Neural crest cell (in vitro differentiated cells): ENCODE measurements at regions not wholly inside any gene's neighbourhood (a gene's known extent, or its start where the extent isn't known, plus 50 kb on each side); places are given as distances from the start of the nearest gene placed in this dataset.

Experiments
- DNase-seq: peaks from one replicate; pipeline ENCODE4 v3.0.0; 2021; ENCODE audit warnings: low read depth, mixed read lengths, low spot score
- H3K27ac Mint-ChIP-seq: one replicate; pipeline ENCODE4 v1.8.0; 2021; ENCODE audit warnings: mild to moderate bottlenecking, mixed read lengths; ENCODE audit not compliant: unreplicated experiment
- H3K27me3 Mint-ChIP-seq: 2 replicates; pipeline ENCODE4 v1.8.0; 2021; ENCODE audit warnings: low read depth, mild to moderate bottlenecking, mixed read lengths
- H3K36me3 Mint-ChIP-seq: 2 replicates; pipeline ENCODE4 v1.8.0; 2021; ENCODE audit warnings: low read depth, mild to moderate bottlenecking, mixed read lengths
- H3K4me1 Mint-ChIP-seq: 2 replicates; pipeline ENCODE4 v1.8.0; 2021; ENCODE audit warnings: mixed read lengths
- H3K4me3 Mint-ChIP-seq: one replicate; pipeline ENCODE4 v1.8.0; 2021; ENCODE audit warnings: mild to moderate bottlenecking, mixed read lengths
- H3K9me3 Mint-ChIP-seq: 2 replicates; pipeline ENCODE4 v1.8.0; 2021; ENCODE audit warnings: mixed read lengths
- CTCF ChIP-seq: fragments of 200-600 bp; sonication (generic); conservative IDR thresholded peaks from 2 replicates; pipeline ENCODE4 v1.5.0; 2021; ENCODE audit warnings: antibody characterized with exemption, mild to moderate bottlenecking

- Mint-ChIP-seq H3K27me3 (no peaks in the 10 kb centered on the region), H3K36me3 (peaks cover 17% of the 10 kb centered on the region), H3K9me3 (peaks cover 5% of the 10 kb centered on the region), H3K27ac (no peak overlapping the region), H3K4me1 (peaks cover 58% of the 10 kb centered on the region), H3K4me3 (no peak overlapping the region)
- no peak for DNase-seq
- TF ChIP-seq CTCF = no peak
These were observed 61.0 kb upstream of the NHSL1 start for GRCh38 chr6:138560130-138560860.

GRCh38 chr6:138562691-138563090 lies 63.4 kb upstream of the NHSL1 start:
- no peak for TF ChIP-seq CTCF
- H3K9me3 Mint-ChIP-seq = peaks cover 5% of the 10 kb centered on the region
- H3K27me3 Mint-ChIP-seq = no peaks in the 10 kb centered on the region
- peaks cover 37% of the 10 kb centered on the region for H3K4me1 Mint-ChIP-seq
- no peak for DNase-seq
- no peak overlapping the region for H3K27ac Mint-ChIP-seq
- peaks cover 17% of the 10 kb centered on the region for H3K36me3 Mint-ChIP-seq
- H3K4me3 Mint-ChIP-seq = no peak overlapping the region

GRCh38 chr6:138563231-138563630 lies 63.9 kb upstream of the NHSL1 start:
- peaks cover 37% of the 10 kb centered on the region for H3K4me1 Mint-ChIP-seq
- H3K27ac Mint-ChIP-seq = no peak overlapping the region
- H3K36me3 Mint-ChIP-seq = peaks cover 17% of the 10 kb centered on the region
- TF ChIP-seq CTCF = no peak
- no peaks in the 10 kb centered on the region for H3K27me3 Mint-ChIP-seq
- peaks cover 5% of the 10 kb centered on the region for H3K9me3 Mint-ChIP-seq
- H3K4me3 Mint-ChIP-seq = no peak overlapping the region
- no peak for DNase-seq

GRCh38 chr6:138563650-138564049 lies 64.4 kb upstream of the NHSL1 start:
- peaks cover 17% of the 10 kb centered on the region for H3K36me3 Mint-ChIP-seq
- no peak for DNase-seq
- H3K9me3 Mint-ChIP-seq = peaks cover 5% of the 10 kb centered on the region
- H3K4me1 Mint-ChIP-seq = peaks cover 37% of the 10 kb centered on the region
- TF ChIP-seq CTCF = no peak
- no peak overlapping the region for H3K27ac Mint-ChIP-seq
- H3K27me3 Mint-ChIP-seq = no peaks in the 10 kb centered on the region
- no peak overlapping the region for H3K4me3 Mint-ChIP-seq

- Mint-ChIP-seq H3K36me3 (peaks cover 17% of the 10 kb centered on the region), H3K4me1 (peaks cover 33% of the 10 kb centered on the region), H3K27me3 (no peaks in the 10 kb centered on the region), H3K4me3 (peak overlapping the region; percentile 23), H3K27ac (no peak overlapping the region), H3K9me3 (peaks cover 5% of the 10 kb centered on the region)
- no peak for TF ChIP-seq CTCF
- DNase-seq = no peak
These were observed 65.0 kb upstream of the NHSL1 start for GRCh38 chr6:138564170-138564721.
